Stimulated activated CD8-positive, alpha-beta memory T cell treated with anti-CD3 and anti-CD28 coated beads, Interleukin-4, amount 100 ng/mL, for 4 hours (primary cell): ENCODE measurements at regions not wholly inside any gene's neighbourhood (a gene's known extent, or its start where the extent isn't known, plus 50 kb on each side); places are given as distances from the start of the nearest gene placed in this dataset.
A peak's percentile ranks its signal among the peaks of the same experiment; 100 is the strongest.

Source experiments
- DNase-seq, 2 donors: peaks; one replicate each; pipeline ENCODE4 v3.0.0-alpha.2; 2020; ENCODE audit warnings: low read depth in 2 of 2, low spot score in 1 of 2

DNA sequence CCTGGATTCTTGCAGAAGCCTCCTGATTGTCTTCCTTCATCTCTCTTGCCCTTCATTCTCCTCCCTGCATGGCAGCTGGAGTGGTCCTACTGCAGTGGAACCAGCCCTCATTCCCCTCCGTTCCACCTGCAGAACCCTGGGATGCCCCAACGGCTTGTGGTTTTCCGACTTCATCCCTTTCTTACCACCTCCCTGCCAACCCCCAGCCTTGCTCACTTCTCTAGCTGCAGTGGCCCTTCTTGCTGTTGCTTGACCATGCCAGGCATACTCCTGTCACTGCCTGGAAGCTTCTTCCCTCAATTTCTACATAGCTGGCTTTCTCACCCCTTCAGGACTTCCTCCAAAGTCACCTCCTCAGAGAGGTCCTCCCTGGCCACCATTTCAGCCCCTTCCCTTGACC lies 123.3 kb downstream of the BEGAIN start:
- no peak for DNase-seq

DNA sequence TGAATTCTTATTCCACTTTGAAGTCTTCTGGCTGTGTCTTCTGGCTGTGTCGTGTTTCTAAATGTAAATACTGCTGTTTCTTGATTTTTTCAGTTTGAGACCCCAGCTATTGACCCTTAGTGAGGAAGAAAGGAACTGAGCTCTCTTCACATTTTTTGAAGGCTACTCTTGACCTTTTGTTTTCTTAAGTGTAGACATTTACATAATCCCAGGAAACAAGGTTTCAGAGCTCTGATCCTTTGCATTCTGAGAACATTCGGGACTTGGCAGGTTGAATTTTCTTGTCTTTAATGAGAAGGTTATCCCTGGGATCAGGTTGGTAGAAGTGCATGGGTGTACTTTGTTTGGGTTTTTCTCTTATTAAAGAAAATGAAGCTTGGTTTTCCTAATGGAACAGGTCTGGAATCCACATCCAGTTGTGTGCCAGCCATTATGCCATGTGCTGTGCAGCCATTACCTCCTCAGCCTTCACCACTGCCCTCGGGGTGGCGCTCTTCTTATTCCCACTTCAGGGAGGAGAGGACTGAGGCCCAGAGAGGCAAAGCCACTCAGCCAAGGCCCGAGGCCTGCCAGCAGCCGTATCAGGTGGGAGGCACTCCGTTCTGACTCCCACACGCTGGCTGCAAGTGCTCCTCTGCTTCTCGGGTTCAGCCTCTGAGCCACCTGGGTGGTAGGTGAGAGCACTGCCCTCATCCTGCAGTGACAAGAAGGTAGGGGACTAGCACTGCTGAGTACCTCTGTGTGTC lies 120.9 kb downstream of the BEGAIN start:
- DNase-seq = no peak

DNA sequence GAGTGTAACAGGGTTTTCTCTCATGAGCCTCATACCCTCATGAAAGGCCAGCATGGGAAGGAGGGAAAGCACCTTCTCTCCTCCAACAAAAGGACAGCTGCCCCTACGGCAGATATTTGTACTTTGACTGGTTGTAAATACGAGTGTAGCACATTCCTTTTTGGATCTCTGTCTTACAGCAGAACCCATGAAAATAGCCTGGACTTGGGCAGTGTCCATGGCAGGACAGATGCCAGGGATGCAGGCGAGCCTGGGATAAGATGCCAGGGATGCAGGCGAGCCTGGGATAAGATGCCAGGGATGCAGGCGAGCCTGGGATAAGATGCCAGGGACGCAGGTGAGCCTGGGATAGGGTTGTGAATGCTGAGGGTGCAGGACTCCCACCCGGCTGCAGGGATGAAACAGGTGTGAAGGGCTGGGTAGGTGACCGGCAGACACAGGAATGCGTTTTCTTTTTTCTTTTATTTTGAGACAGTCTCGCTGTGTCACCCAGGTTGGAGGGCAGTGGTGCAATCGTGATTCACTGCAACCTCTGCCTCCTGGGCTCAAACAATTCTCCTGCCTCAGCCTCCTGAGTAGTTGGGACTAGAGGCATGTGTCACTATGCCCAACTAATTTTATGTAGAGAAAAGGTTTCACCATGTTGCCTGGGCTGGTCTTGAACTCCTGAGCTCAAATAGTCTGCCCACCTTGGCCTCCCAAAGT lies 120.0 kb downstream of the BEGAIN start:
- no peak for DNase-seq

DNA sequence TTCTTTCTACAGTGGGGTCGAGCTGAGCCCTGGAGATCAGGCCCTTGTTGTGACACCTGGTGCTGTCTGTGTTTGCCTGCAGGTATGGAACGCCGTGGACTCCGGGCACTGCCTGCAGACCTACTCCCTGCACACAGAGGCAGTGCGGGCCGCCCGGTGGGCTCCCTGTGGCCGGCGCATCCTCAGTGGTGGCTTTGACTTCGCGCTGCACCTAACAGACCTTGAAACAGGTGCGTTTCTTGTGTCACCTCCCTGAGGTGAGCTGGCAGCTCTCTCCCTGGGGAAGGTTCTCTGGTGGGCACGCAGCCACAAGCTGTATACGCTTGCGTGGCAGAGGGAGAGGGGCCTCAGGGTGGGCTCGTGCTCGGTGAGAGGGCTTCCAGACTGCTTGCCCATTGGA lies 119.3 kb downstream of the BEGAIN start:
- DNase-seq = no peak

DNA sequence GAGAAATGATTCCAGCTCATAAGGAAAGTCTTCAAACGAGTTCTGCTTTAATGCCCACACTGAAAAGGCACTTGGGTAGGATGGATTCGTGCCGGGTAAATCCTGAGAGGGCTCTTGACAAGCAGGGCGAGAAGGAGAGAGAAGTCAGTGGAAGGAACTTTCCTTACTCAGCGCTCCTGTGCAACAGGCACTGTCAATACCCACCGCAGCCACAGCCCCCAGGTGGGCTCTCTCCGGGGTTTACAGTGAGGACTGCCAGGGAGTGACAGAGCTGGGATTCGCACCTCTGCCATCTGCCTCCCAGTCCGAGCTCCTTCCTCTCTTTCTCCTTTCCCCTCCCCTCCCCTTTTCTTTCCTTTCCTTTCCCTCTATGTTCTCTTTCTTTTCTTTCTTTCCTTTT lies 118.7 kb downstream of the BEGAIN start:
- no peak for DNase-seq

DNA sequence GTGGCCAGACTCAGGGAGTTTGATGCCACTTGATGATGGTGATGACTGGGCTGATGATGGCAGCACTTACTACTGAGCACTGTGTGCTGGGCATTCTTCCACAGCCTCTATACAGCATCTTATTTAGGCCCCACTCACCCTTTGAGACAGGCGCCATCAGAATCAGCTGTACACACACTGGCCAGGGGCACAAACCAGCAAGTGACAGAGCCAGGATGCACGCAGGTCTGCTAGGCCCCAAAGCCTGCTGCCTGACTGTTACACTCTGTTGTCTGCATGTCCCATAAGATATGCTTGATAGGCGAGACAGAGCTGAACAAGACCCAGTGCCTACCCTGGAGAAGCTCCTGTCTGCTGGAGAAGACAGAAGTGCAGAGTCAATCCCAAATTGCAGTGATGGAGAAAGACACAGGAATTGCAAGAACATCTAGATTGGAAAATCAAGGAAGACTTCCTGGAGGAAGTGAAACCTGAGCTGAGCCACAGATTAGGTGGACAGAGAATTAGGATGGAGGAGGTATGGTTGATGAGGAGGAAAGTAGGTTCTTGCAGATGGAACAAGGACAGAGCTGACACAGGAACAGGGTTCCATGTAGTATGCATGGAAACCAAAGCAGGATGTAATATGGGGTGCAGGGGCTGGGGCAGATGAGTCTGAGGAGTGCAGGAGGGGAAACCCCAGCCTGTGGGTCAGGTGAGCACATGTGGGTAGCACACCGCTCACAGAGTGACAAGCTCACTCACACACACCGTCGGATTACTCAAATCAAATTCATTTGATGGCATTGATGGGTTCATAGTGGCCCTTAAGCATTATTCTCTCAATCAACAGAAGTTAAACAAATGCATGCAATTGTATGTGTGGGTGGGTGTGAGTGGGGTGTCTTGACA lies 117.3 kb downstream of the BEGAIN start:
- no peak for DNase-seq

DNA sequence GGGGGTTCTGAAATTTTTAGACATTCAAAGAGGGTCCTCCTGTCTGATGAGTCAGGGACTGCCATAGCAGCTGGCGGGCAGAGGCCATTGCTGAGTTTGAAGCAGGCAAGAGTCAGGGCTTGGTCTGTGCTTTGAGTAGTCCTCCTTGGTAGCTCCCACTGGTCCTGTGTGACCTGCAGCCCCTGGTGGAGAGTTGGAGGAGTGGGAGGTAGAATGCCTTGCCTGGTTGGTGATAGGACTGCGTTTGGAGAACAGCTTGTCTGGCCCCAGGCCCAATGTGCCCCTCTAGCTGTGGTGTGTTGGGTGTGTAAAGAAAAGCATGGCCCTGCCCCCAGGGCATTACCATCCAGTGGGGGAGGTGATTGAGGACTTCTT lies 116.7 kb downstream of the BEGAIN start:
- no peak for DNase-seq

DNA sequence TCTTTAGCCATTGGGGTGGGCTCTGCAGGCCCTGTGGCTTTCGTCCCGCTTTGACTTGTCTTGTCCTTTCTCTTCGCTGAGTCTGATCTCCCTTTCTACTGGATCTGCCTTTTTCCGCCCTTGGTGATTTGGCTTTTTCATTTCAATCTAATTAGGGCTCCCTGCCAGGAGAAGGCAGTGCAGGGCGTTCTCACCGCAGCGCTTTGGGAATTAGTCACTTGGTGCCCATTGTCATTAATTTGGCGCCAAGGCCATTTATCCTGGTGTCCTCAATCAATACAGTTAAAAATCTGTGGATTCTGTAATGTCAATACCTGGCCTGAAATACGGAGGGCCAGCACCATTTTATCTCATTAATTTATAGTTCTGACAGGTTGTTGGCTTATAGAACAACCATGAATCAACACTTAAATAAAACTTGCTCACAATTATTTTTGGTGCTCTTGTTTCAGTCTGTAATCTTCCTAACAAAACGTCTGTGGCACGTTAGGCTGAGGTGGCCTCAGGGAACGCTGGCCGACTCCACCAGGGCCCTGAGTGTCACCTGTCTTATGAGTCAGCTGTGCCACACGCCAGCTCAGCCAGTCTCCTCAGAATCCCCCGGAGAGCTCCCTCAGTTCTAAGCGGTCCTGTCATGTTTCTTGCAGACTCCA lies 115.7 kb downstream of the BEGAIN start:
- DNase-seq = no peak

DNA sequence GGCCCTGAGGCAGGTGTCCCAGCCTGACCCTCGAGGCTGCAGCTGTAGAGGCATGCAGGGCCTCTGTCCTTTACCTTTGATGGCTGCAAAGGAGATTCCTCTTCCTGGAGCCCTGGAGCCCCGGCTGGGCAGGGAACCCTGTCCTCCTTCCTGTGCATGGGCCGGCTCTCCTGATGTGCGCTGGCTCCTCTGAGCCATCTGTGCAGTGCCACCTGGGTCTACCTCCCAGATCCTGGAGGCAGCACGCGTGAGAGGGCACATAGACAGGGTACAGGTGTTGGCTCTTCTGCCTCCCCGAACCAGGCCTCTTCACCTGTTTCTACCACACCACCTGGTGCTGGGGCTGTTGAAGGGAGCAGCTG lies 115.1 kb downstream of the BEGAIN start:
- DNase-seq = no peak

DNA sequence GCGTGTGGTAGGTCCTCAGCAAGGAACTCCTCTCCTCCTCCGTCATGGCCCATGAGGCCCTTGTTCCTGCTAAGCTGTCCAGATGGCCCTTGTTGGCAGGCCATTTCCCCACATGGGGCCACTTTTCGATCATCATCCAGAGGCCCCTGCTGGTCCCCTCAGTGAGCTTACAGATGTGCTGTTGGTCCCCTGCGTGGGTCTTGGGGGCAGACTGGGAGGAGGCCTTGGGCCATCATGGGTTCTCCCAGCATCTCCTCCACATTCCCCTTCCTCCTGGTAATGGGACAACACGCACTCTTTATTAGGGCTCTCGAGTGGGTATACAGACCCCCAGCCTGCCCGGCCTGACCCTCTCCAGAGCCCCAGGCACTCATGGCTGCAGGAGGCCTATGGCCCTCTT lies 114.7 kb downstream of the BEGAIN start:
- DNase-seq = no peak

DNA sequence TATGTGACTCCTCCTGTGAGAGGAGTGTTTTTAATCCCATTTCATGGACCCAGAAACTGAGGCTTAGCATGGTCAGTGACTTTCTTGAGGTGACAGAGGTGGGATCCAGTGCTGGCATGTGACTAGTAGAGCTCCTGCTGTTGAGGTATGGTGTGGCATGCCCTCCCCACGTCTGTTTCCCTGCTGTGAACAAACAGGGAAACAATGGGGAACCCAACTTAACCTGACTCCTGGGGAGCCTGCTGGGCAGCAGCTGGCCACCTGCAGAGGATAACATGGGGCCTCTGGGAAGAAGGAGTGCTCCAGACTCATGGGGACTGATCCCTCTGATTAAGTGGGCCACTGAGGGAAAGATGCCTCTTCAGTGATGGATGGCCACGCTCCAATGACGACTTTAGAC lies 114.0 kb downstream of the BEGAIN start:
- DNase-seq = no peak

DNA sequence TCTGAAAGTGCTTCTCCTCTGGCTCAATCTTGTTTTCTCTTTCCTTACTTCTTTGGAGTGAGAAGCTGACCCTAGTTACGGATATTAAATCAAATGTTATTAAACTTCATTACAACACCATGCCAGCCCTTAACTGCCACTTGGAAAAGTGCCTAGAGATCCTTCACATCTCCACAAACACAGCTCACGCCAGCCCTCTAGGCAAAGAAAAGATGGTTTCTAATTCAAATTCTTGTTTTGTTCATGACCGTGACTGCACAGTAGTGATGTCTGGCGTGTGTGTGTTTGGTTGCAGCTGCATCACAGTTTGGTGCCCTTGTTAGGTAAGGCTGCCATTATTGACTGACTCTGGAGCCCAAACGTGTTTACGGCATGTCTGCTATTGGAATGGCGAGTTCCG lies 113.0 kb downstream of the BEGAIN start:
- no peak for DNase-seq

DNA sequence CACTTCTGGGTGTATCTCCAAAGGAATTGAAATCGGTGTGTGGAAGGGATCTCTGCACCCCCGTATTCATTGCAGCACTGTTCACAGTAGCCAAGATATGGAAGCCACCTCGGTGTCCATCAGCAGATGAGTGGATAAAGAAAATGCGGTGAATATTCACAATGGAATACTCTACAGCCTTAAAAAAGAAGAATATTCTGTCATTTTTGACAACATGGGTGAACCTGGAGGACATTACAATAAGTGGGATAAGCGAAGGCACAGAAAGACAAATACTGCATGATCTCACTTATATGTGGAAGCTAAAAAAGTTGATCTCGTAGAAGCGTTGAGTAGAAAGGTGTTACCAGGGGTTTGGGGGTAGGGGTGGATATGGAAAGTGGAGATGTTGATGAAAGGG lies 111.9 kb downstream of the BEGAIN start:
- no peak for DNase-seq

DNA sequence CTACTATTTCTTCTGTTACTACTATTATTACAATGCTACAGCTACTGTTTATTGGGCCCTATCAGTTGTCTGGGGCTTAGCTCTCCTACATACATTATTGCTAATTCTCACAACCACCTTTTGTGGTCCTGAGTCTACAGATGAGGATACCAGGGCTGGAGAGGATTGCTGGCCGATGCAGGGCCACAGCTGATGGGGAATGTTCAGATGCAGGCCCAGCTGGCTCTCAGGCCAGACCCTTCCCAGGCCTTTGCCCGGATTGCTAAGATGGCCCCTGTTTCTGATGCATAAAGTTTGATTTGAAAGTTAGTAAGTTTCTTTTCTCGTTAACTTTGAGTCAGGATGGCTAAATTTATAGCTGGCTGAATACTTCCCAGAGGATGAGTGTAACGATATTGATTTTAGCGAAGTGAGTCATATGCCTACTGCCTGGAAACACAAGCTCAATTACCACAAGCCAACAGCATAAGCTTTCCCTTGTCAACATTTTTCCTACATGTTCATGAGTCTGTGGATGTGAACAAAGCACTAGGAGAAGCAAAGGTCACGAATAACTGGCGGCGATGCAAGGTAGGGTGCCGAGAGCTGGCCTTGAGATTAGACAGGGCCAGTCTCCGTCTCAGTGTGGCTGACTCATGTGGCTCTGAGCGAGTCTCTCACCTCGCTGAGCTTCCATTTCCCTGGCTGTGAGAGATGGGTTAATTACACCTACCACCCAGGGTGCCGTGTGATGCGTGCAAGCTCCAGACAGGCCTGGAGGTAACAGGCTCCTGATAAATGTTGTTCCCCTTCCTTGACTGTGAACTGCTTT lies 111.0 kb downstream of the BEGAIN start:
- DNase-seq = no peak

DNA sequence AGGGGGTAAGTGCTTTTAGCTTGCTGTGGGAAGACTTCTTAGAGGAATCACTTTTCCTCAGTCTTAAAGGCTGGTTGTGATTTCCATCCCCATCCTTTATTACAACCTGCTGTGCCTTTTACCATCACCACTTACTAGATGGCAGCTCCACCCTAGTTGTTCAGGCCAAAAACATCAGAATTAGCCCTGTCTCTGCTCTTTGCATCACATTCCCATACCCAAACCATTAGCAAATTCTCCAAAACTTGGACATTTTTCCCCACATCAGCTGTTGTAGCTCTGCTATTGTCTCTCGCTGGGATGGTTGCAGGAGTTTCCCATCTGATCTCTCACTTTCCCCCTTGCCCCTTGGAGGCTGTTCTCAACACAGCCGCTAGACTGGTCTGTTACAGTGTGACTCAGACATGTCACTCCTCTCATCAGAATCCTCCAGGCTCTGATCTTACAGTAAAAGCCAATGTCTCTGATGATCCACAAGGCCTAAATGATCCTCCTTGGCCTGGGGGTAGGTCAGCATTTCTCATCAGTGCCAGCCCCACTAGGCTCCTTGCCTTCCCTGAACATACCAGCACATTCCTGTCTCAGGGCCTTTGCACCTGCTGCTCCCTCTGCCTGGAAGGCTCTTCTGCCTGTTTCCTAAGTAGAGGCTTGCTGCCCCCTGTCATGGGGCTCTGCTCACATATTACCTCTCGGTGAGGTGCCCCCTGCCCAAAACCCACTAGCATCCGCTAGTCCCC lies 102.5 kb downstream of the BEGAIN start:
- DNase-seq = no peak

DNA sequence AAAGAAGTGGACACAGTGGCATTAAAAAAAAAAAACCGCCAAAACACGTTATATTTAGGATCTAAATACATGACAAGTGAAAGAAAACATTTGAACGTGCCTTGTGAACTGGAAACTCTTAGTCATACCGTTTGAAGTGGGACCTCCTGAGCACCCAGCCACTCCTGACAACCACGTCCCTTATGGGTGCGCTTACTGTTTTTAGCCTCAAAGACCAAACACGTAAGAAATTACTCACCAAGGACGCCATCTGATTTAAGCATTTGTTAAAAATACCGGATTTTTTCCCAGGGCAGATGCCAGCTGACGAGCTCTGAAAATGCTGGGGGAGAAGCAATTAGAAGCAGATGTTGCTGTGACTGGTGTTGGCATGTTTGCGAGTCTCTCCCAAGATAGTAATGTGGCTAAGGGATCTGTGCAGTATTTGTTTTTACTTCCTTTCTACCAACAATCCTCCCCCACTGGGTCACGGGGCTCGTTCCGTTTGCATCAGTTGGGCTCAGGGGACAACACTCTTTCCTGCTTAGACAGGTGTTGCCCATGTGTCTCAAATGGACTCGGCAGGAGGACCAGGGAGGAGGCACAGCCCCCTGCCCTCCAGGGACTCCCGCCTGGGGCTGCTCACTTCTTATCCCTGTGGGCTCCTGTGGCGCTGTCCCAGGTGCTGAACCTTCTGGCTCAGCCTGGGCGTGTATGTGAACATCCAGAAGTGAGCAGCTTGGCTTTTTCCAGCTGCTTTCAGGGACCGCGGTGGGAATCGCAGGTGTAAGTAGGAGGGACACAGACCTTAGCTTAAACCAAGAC lies 101.0 kb downstream of the BEGAIN start:
- DNase-seq = peak; percentile 7 to 11
